ENCODE measurements at regions not wholly inside any gene's neighbourhood (a gene's known extent, or its start where the extent isn't known, plus 50 kb on each side); places are given as distances from the start of the nearest gene placed in this dataset.

GRCh38 chr6:80607811-80608391, 501.4 kb downstream of the BCKDHB start:
- no peak for TF ChIP-seq POLR2AphosphoS5 (IDR thresholded peaks at IDR 0.05; ENCODE audit: borderline replicate concordance, low read depth, low read length)
- TF ChIP-seq FOXP2 (optimal IDR thresholded peaks at IDR 0.05; ENCODE audit: control extremely low read depth, extremely low read length, insufficient read depth), result no peak
